ENCODE measurements at regions not wholly inside any gene's neighbourhood (a gene's known extent, or its start where the extent isn't known, plus 50 kb on each side); places are given as distances from the start of the nearest gene placed in this dataset.

- no peak for FAIRE-seq
- no peak for TF ChIP-seq SP2 (IDR thresholded peaks at IDR 0.05; ENCODE audit: low read length)
- TF ChIP-seq HDAC2 (IDR thresholded peaks at IDR 0.05; ENCODE audit: borderline replicate concordance in 1 of 2, low read depth in 2 of 2, low read length in 2 of 2): no peak
- TF ChIP-seq HDAC6 (IDR thresholded peaks at IDR 0.05; ENCODE audit: low read depth, low read length): no peak
- no peak for TF ChIP-seq POLR2A (IDR thresholded peaks at IDR 0.05; ENCODE audit: control extremely low read depth in 1 of 2, low read depth in 2 of 2, low read length in 2 of 2)
- no peak for TF ChIP-seq YY1 (IDR thresholded peaks at IDR 0.05; ENCODE audit: low read depth, low read length)
- TF ChIP-seq BACH1 (IDR thresholded peaks at IDR 0.05; ENCODE audit: low read length): no peak
- TF ChIP-seq GABPA (IDR thresholded peaks at IDR 0.05; ENCODE audit: borderline replicate concordance, insufficient read depth, low read length): no peak
- no peak for TF ChIP-seq KDM5A (IDR thresholded peaks at IDR 0.05; ENCODE audit: low read length)
- no peak for TF ChIP-seq TAF1 (IDR thresholded peaks at IDR 0.05; ENCODE audit: low read depth, low read length)
These were observed 179.2 kb upstream of the PROK2 start for GRCh38 chr3:71964170-71964569.

More at GRCh38 chr3:71964170-71964569, 179.2 kb upstream of the PROK2 start:
- no peaks in the 10 kb centered on the region for H3K79me1 ChIP-seq (ENCODE audit: low read depth, low read length)
- H3K4me2 ChIP-seq (ENCODE audit: insufficient read depth in 1 of 2, low read depth in 2 of 2, low read length in 2 of 2): no peak overlapping the region
- no peak overlapping the region for H3K23ac ChIP-seq (ENCODE audit: insufficient read length)
- CTCF ChIA-PET (ENCODE audit: partially characterized antibody): interaction anchor here (0.7 to 4.2 kb wide), 3 partner anchors 11 to 58 kb away, joined by 3 to 12 read pairs (median 5); no protein-coding TSS in a partner anchor
- H2BK12ac ChIP-seq (ENCODE audit: low read depth, low read length): no peak overlapping the region
- no peaks in the 10 kb centered on the region for H3K36me3 ChIP-seq (ENCODE audit: control insufficient read depth in 2 of 4, insufficient read depth in 4 of 4, low read length in 3 of 4)
- H3K79me2 ChIP-seq (ENCODE audit: control insufficient read depth in 1 of 2, insufficient read depth in 2 of 2, low read length in 2 of 2): no peaks in the 10 kb centered on the region
- H4K20me1 ChIP-seq (replicated peaks in 1 of 2; ENCODE audit: control insufficient read depth in 1 of 2, insufficient read depth in 2 of 2, low read length in 2 of 2): no peaks in the 10 kb centered on the region
- H3K9me3 ChIP-seq (ENCODE audit: insufficient read depth in 2 of 2, low read depth in 1 of 2, low read length in 1 of 2): no peaks in the 10 kb centered on the region
- H2AFZ ChIP-seq (ENCODE audit: low read length): no peak overlapping the region
- H3K4ac ChIP-seq (replicated peaks; ENCODE audit: insufficient read length, low read depth, low read length): no peak overlapping the region
- H2AK5ac ChIP-seq (ENCODE audit: low read depth, low read length): no peak overlapping the region
- DNase-seq (ENCODE audit: low read depth in 1 of 2, low spot score in 2 of 2): no peak
- no peak overlapping the region for H4K8ac ChIP-seq (ENCODE audit: extremely low read depth, insufficient read depth, low read length)
- no peak overlapping the region for H3K9ac ChIP-seq (replicated peaks in 1 of 4; ENCODE audit: extremely low read depth in 1 of 4, low read depth in 3 of 4, low read length in 3 of 4)
- POLR2A ChIA-PET (ENCODE audit: partially characterized antibody): interaction anchor here (0.9 kb wide), 1 partner anchor 9 kb away, joined by 3 read pairs; no protein-coding TSS in a partner anchor
- no peak overlapping the region for H2BK5ac ChIP-seq (ENCODE audit: low read depth, low read length)
- 100% methylated on average over 1 of the region's 1 CpG; no CpG with 5 or more reads in 1 of the 2 experiments for WGBS, 2 experiments (ENCODE audit: extremely low coverage in 1 of 2, insufficient coverage in 1 of 2, insufficient read length in 1 of 2, insufficient replicate concordance in 2 of 2, low coverage in 1 of 2, low lambda C conversion rate in 2 of 2, missing lambda C conversion rate in 1 of 2)
- peaks cover 2 to 8% (median 4%) of the 10 kb centered on the region in 4 experiments; a peak in 4 of 7 replicates for H3K4me1 ChIP-seq (replicated peaks in 1 of 4; ENCODE audit: control insufficient read depth in 3 of 4, insufficient read depth in 4 of 4, low read length in 3 of 4)
- H3K27ac ChIP-seq (ENCODE audit: low read depth, low read length): no peak overlapping the region
- H4K91ac ChIP-seq (replicated peaks; ENCODE audit: insufficient read length, low read length): no peak overlapping the region
- no peak overlapping the region for H2BK15ac ChIP-seq (ENCODE audit: low read length)
- no peak overlapping the region for H4K5ac ChIP-seq (ENCODE audit: insufficient read length, low read depth, low read length)
- no peaks in the 10 kb centered on the region; the same call in 1 of the 2 replicates for H3K23me2 ChIP-seq (ENCODE audit: low read depth, low read length)
- no peak overlapping the region for H3K4me3 ChIP-seq (ENCODE audit: extremely low read depth in 1 of 4, insufficient read depth in 2 of 4, low read depth in 3 of 4, low read length in 4 of 4)
- no peak overlapping the region for H2BK20ac ChIP-seq (ENCODE audit: low read length)
- no peak overlapping the region for H3K18ac ChIP-seq (ENCODE audit: extremely low read depth, low read length)
- H2BK120ac ChIP-seq (replicated peaks; ENCODE audit: low read depth, low read length): no peak overlapping the region
- no peak overlapping the region for H3K14ac ChIP-seq (ENCODE audit: insufficient read length)
- H3K27me3 ChIP-seq (replicated peaks in 1 of 4; ENCODE audit: control insufficient read depth in 3 of 4, extremely low read depth in 1 of 4, insufficient read depth in 3 of 4, low read length in 3 of 4): no peaks in the 10 kb centered on the region
- H3K56ac ChIP-seq (replicated peaks; ENCODE audit: insufficient read length, low read depth, low read length): no peak overlapping the region

Data from H1 (cell line).